GM21786 (cell line): ENCODE measurements at regions not wholly inside any gene's neighbourhood (a gene's known extent, or its start where the extent isn't known, plus 50 kb on each side); places are given as distances from the start of the nearest gene placed in this dataset.

Experiments used
- ATAC-seq: cut with Tn5 transposase; IDR thresholded peaks from one replicate; pipeline ENCODE4 v1.9.1; 2021; ENCODE audit not compliant: unreplicated experiment

DNA sequence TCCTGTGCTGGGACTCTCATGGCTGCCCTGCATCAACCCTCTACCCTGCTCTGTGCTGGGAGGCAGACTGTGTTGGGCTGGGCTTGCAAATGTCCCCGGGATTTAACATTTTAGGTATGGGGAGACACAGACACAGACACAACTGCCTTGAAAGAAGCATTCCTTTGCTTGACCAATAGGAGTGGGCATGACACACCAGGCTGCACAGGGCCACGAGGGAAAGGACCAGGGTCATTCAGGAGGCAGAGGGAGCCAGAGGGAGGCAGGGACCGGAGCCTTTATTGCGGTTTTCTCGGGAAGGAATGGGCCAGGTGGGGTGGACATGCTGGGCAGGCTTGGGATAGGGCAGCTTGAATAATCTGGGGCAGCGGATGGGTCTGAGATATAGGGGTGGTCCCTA is 238.7 kb upstream of the COPS8 start:
- no peak for ATAC-seq

GRCh38 chr2:236847538-236848263 is 238.0 kb upstream of the COPS8 start:
- ATAC-seq: no peak

DNA sequence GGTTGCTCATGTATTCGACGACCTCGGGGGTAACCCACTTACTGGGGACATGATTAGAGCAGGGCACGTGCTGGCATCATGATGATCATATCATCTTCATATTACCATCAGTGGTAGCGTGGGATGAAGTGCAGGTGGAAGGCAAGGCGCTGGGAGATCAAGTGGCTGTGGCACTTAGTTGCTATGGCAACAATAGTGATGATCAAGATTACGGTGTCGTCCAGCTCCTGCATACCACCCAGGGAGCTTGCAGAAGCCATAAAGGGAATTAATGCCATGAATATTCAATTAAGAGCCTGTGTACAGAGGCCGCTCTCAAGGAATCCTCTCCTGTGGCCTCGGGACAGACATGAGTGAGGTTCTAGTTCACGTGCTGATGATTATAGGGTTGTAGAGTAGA is 237.2 kb upstream of the COPS8 start:
- no peak for ATAC-seq

- ATAC-seq: no peak
These were observed 236.2 kb upstream of the COPS8 start for GRCh38 chr2:236849508-236849907.

GRCh38 chr2:236849940-236850339 is 235.7 kb upstream of the COPS8 start:
- ATAC-seq: no peak

GRCh38 chr2:236851187-236851586 is 234.5 kb upstream of the COPS8 start:
- ATAC-seq: no peak

DNA sequence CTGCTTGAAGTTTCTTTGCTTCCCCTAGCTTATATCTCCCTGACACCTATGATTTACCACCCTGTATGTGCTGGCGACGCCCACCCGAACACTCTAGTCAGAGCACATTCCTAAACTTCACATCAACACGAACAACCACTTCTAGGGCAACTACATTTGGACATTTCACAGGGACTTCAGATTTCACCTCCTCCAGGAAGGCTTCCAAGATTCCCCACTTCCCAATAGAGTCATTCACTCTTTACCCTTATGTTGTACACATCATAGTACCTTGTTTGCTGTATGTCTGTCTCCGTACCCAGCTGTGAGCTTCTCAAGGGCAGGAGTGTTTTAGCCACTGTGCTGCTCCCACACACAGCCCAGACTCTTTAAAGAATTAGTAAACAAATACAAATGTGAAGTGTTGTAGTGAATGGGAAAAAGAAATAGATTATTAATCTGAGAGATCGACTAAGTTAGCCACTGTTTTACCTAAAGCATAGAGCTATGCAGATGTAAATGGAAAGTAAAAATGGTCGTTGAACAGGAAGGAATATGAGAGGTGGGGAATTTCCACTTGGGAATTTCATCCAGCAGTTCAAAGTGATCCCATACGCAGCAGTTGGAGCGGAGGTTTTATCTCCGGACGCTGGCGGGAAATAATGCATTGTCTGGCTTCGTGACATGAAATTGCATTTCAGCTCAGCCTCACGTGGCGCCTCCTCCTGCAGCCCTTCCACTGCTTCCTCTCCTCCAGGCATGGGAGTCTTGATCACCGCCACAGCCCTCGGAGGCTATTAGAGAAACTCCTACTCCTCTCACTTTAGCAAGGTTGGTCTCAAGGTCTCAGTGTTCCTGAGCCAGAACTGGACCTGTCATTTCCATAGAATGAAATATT is 233.4 kb upstream of the COPS8 start:
- no peak for ATAC-seq

- no peak for ATAC-seq
These were observed 232.7 kb upstream of the COPS8 start for GRCh38 chr2:236852977-236853374.

GRCh38 chr2:236853585-236854051 is 232.1 kb upstream of the COPS8 start:
- no peak for ATAC-seq

GRCh38 chr2:236855176-236855865 is 230.4 kb upstream of the COPS8 start:
- ATAC-seq: no peak

GRCh38 chr2:236855866-236856847 is 229.5 kb upstream of the COPS8 start:
- ATAC-seq: no peak

DNA sequence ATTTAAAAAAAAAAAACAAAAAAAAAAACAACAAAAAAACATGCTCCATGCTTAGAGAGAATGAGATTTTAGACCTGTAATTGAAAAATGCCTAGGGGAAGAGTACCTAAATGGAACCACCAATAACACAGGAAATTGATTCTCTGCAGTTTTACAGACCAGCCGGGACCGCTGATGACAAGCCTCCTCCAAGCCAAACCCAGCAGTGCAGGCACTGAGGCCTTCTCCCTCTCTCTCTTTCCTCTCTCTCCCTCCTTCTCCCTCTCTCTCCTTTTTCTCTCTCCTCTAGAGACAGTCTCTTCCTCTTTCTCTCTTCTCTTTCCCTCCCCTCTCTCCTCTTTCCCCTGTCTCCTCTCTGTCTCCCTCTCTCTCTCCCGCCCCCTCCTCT is 228.8 kb upstream of the COPS8 start:
- no peak for ATAC-seq

- no peak for ATAC-seq
These were observed 228.4 kb upstream of the COPS8 start for GRCh38 chr2:236857246-236857645.

GRCh38 chr2:236857781-236858180 is 227.9 kb upstream of the COPS8 start:
- no peak for ATAC-seq

DNA sequence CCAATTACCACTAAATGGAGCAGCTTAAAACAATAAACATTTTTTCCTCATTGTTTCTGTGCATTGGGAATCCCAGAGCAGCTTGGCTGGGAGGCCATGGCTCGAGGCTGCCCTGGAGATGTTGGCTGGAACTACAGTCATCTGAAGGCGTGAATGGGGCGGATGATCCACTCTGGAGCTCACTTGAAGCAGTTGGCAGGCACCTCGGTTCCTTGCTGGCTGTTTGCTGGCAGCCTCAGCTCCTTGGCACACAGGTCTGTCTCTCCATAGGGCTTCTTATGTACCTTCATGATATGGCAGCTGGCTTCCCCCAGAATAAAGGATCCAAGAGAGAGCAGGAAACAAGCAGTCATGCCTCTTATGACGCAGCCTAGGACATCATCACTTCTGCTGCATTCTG is 227.0 kb upstream of the COPS8 start:
- ATAC-seq: no peak

- ATAC-seq: no peak
These were observed 225.8 kb upstream of the COPS8 start for GRCh38 chr2:236859908-236860307.

GRCh38 chr2:236861196-236861875 is 224.4 kb upstream of the COPS8 start:
- ATAC-seq: no peak

DNA sequence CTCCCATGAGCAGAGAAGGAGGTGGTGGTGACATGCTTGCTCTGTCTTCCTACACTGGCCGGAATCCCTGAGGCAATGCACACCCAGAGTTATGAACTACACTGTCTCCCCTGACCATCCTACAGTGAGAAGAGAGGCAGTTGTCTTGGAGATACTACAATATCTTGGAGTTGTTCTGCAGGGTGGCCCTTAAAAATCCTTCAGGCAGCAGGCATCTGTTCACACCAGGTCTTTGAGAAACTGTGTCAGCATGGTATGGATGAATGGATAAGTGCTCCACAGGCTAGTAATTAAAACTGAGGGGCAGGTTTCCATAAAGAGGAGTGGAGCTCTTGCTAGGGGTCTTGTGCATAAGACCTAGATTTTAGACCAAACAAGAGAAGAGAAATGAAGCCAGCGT is 223.7 kb upstream of the COPS8 start:
- ATAC-seq: no peak

DNA sequence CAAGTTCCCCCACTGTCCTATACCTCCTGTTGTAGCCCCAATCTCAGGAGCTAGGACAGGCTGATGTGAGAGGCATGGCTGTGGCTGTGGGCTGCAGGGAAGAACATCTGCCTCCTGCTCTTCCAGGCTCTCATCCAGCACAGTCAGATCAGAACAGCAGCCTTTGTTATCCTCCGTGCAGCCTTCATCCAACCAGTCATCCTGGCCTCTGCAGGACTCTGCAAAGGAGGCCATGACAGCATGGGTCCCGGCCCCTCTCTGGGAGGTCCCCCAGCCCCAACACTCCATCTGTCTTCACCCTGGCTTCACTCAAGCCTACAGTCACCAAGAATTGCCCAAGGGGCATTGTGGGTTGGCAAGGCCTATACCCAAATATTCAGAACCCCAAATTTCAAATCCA is 223.2 kb upstream of the COPS8 start:
- ATAC-seq: no peak
